MG63 (cell line): ENCODE measurements at regions not wholly inside any gene's neighbourhood (a gene's known extent, or its start where the extent isn't known, plus 50 kb on each side); places are given as distances from the start of the nearest gene placed in this dataset.

Experiments used
- DNase-seq: peaks from one replicate; pipeline ENCODE4 v3.0.0-alpha.2; 2020
- H3K27me3 ChIP-seq: fragments of 250-450 bp; sonication (Bioruptor Pico); 2 replicates; pipeline ENCODE4 v1.5.1; 2020; ENCODE audit warnings: mild to moderate bottlenecking, moderate library complexity
- H3K36me3 ChIP-seq: fragments of 250-450 bp; sonication (Bioruptor Pico); 2 replicates; pipeline ENCODE4 v1.5.1; 2020; ENCODE audit warnings: mild to moderate bottlenecking, moderate library complexity
- H3K4me3 ChIP-seq: fragments of 250-450 bp; sonication (Bioruptor Pico); 2 replicates; pipeline ENCODE4 v1.5.1; 2020; ENCODE audit warnings: mild to moderate bottlenecking, moderate library complexity
- H3K9me3 ChIP-seq: fragments of 250-450 bp; sonication (Bioruptor Pico); 2 replicates; pipeline ENCODE4 v1.5.1; 2020; ENCODE audit warnings: mild to moderate bottlenecking, moderate library complexity

- no peaks in the 10 kb centered on the region for H3K9me3 ChIP-seq
- H3K27me3 ChIP-seq: no peaks in the 10 kb centered on the region
- H3K4me3 ChIP-seq: no peak overlapping the region
- DNase-seq: no peak
- H3K36me3 ChIP-seq: no peaks in the 10 kb centered on the region
These were observed 282.5 kb upstream of the STT3B start for GRCh38 chr3:31250116-31250777.

- Histone ChIP-seq H3K27me3 (no peaks in the 10 kb centered on the region), H3K9me3 (no peaks in the 10 kb centered on the region), H3K36me3 (no peaks in the 10 kb centered on the region), H3K4me3 (no peak overlapping the region)
- no peak for DNase-seq
These were observed 281.6 kb upstream of the STT3B start for GRCh38 chr3:31251083-31251482.

- no peak for DNase-seq
These were observed 280.2 kb upstream of the STT3B start for GRCh38 chr3:31252216-31253185.

GRCh38 chr3:31253782-31254181 lies 278.9 kb upstream of the STT3B start:
- H3K27me3 ChIP-seq: no peaks in the 10 kb centered on the region
- H3K4me3 ChIP-seq: no peak overlapping the region
- no peaks in the 10 kb centered on the region for H3K9me3 ChIP-seq
- DNase-seq: no peak
- no peaks in the 10 kb centered on the region for H3K36me3 ChIP-seq

More at GRCh38 chr3:31252216-31253185, 280.2 kb upstream of the STT3B start:
- no peaks in the 10 kb centered on the region for H3K36me3 ChIP-seq
- H3K9me3 ChIP-seq: no peaks in the 10 kb centered on the region
- H3K4me3 ChIP-seq: no peak overlapping the region
- H3K27me3 ChIP-seq: no peaks in the 10 kb centered on the region

- H3K4me3 ChIP-seq: no peak overlapping the region
- DNase-seq: no peak
These were observed 278.2 kb upstream of the STT3B start for GRCh38 chr3:31254483-31254882.

GRCh38 chr3:31255007-31255581 lies 277.6 kb upstream of the STT3B start:
- H3K36me3 ChIP-seq: no peaks in the 10 kb centered on the region
- no peak overlapping the region for H3K4me3 ChIP-seq
- no peaks in the 10 kb centered on the region for H3K27me3 ChIP-seq
- H3K9me3 ChIP-seq: no peaks in the 10 kb centered on the region
- no peak for DNase-seq

More at GRCh38 chr3:31254483-31254882, 278.2 kb upstream of the STT3B start:
- no peaks in the 10 kb centered on the region for H3K27me3 ChIP-seq
- no peaks in the 10 kb centered on the region for H3K9me3 ChIP-seq
- no peaks in the 10 kb centered on the region for H3K36me3 ChIP-seq

- Histone ChIP-seq H3K9me3 (no peaks in the 10 kb centered on the region), H3K36me3 (no peaks in the 10 kb centered on the region), H3K4me3 (no peak overlapping the region), H3K27me3 (no peaks in the 10 kb centered on the region)
- no peak for DNase-seq
These were observed 270.5 kb upstream of the STT3B start for GRCh38 chr3:31262201-31262600.

- DNase-seq: no peak
- Histone ChIP-seq H3K9me3 (no peaks in the 10 kb centered on the region), H3K36me3 (no peaks in the 10 kb centered on the region), H3K27me3 (no peaks in the 10 kb centered on the region), H3K4me3 (no peak overlapping the region)
These were observed 268.8 kb upstream of the STT3B start for GRCh38 chr3:31263897-31264296.

- DNase-seq: no peak
- no peak overlapping the region for H3K4me3 ChIP-seq
These were observed 266.9 kb upstream of the STT3B start for GRCh38 chr3:31265646-31266428.

GRCh38 chr3:31268868-31269267 lies 263.9 kb upstream of the STT3B start:
- Histone ChIP-seq H3K27me3 (no peaks in the 10 kb centered on the region), H3K36me3 (no peaks in the 10 kb centered on the region), H3K9me3 (no peaks in the 10 kb centered on the region), H3K4me3 (no peak overlapping the region)
- no peak for DNase-seq

More at GRCh38 chr3:31265646-31266428, 266.9 kb upstream of the STT3B start:
- Histone ChIP-seq H3K36me3 (no peaks in the 10 kb centered on the region), H3K9me3 (no peaks in the 10 kb centered on the region), H3K27me3 (no peaks in the 10 kb centered on the region)

GRCh38 chr3:31270010-31270409 lies 262.7 kb upstream of the STT3B start:
- no peak for DNase-seq
- Histone ChIP-seq H3K9me3 (no peaks in the 10 kb centered on the region), H3K27me3 (no peaks in the 10 kb centered on the region), H3K36me3 (no peaks in the 10 kb centered on the region), H3K4me3 (no peak overlapping the region)

GRCh38 chr3:31274326-31275024 lies 258.2 kb upstream of the STT3B start:
- no peaks in the 10 kb centered on the region for H3K27me3 ChIP-seq
- no peaks in the 10 kb centered on the region for H3K9me3 ChIP-seq
- no peaks in the 10 kb centered on the region for H3K36me3 ChIP-seq
- no peak for DNase-seq
- no peak overlapping the region for H3K4me3 ChIP-seq

GRCh38 chr3:31275038-31275572 lies 257.6 kb upstream of the STT3B start:
- no peaks in the 10 kb centered on the region for H3K9me3 ChIP-seq
- H3K4me3 ChIP-seq: no peak overlapping the region
- no peaks in the 10 kb centered on the region for H3K36me3 ChIP-seq
- H3K27me3 ChIP-seq: no peaks in the 10 kb centered on the region
- no peak for DNase-seq

- DNase-seq: no peak
- no peaks in the 10 kb centered on the region for H3K9me3 ChIP-seq
- no peaks in the 10 kb centered on the region for H3K27me3 ChIP-seq
- H3K4me3 ChIP-seq: no peak overlapping the region
- no peaks in the 10 kb centered on the region for H3K36me3 ChIP-seq
These were observed 257.1 kb upstream of the STT3B start for GRCh38 chr3:31275583-31275982.

- Histone ChIP-seq H3K27me3 (no peaks in the 10 kb centered on the region), H3K36me3 (no peaks in the 10 kb centered on the region), H3K4me3 (no peak overlapping the region), H3K9me3 (no peaks in the 10 kb centered on the region)
- peak; percentile 62 for DNase-seq
These were observed 255.1 kb upstream of the STT3B start for GRCh38 chr3:31277582-31277981.

- H3K4me3 ChIP-seq: no peak overlapping the region
- no peaks in the 10 kb centered on the region for H3K27me3 ChIP-seq
- DNase-seq: no peak
These were observed 254.2 kb upstream of the STT3B start for GRCh38 chr3:31278532-31278931.

More at GRCh38 chr3:31278532-31278931, 254.2 kb upstream of the STT3B start:
- Histone ChIP-seq H3K36me3 (no peaks in the 10 kb centered on the region), H3K9me3 (no peaks in the 10 kb centered on the region)
